Naive thymus-derived CD4-positive, alpha-beta T cell (primary cell): ENCODE measurements at regions not wholly inside any gene's neighbourhood (a gene's known extent, or its start where the extent isn't known, plus 50 kb on each side); places are given as distances from the start of the nearest gene placed in this dataset.

Source experiments
- ATAC-seq: fragments of 150-1000 bp; cut with Tn5 transposase; 2 replicates; pipeline ENCODE4 v1.10.0; 2021; ENCODE audit warnings: mild to moderate bottlenecking, moderate library complexity
- CTCF ChIA-PET: fragments of 350-600 bp; sonication (Branson Sonifier 250); formaldehyde crosslinking; loops from one replicate; lab custom pipeline; 2021; ENCODE audit warnings: antibody characterized with exemption; lab: Charles Lee
- POLR2A ChIA-PET: fragments of 350-600 bp; sonication (Branson Sonifier 250); formaldehyde crosslinking; loops from one replicate; lab custom pipeline; 2021; ENCODE audit warnings: antibody characterized with exemption, inconsistent platforms; lab: Charles Lee
- DNase-seq, 9 donors: peaks; one replicate each; pipeline versions ENCODE4 v3.0.0 to v3.0.0-alpha.2; 2020 to 2022; ENCODE audit warnings: mixed read lengths in 1 of 9
- H3K27ac ChIP-seq: one replicate; pipeline ENCODE4 v1.7.0; 2013; ENCODE audit warnings: mild to moderate bottlenecking, low read depth, low read length, moderate library complexity
- H3K27me3 ChIP-seq, 2 donors: one replicate each; pipeline ENCODE4 v1.7.0; 2013; ENCODE audit warnings: low read length in 2 of 2, mild to moderate bottlenecking in 2 of 2, moderate library complexity in 2 of 2; ENCODE audit not compliant: control insufficient read depth in 2 of 2, insufficient read depth in 2 of 2
- H3K36me3 ChIP-seq, 3 experiments: 1 replicate in 2 of 3; 2 replicates in 1 of 3; pipeline ENCODE4 v1.7.0; 2013; ENCODE audit warnings: low read length in 3 of 3, mild to moderate bottlenecking in 3 of 3, moderate library complexity in 1 of 3; ENCODE audit not compliant: insufficient read depth in 3 of 3, control insufficient read depth in 2 of 3
- H3K4me1 ChIP-seq, 2 donors: one replicate each; pipeline ENCODE4 v1.7.0; 2013; ENCODE audit warnings: low read length in 2 of 2, mild to moderate bottlenecking in 2 of 2, moderate library complexity in 1 of 2; ENCODE audit not compliant: control insufficient read depth in 2 of 2, insufficient read depth in 2 of 2
- H3K4me3 ChIP-seq: 2 replicates; pipeline ENCODE4 v1.7.0; 2013; ENCODE audit warnings: mild to moderate bottlenecking, low read length
- H3K9me3 ChIP-seq, 3 experiments: 1 replicate in 2 of 3; 2 replicates in 1 of 3; pipeline ENCODE4 v1.7.0; 2013; ENCODE audit warnings: low read length in 3 of 3; ENCODE audit not compliant: control insufficient read depth in 2 of 3
- H3K27ac Mint-ChIP-seq, 9 donors: one replicate each; pipeline ENCODE4 v1.8.0; 2020 to 2022; ENCODE audit warnings: mixed read lengths in 9 of 9, mild to moderate bottlenecking in 8 of 9, moderate library complexity in 5 of 9, inconsistent platforms in 2 of 9
- H3K27me3 Mint-ChIP-seq, 5 donors: one replicate each; pipeline ENCODE4 v1.8.0; 2021 to 2022; ENCODE audit warnings: mixed read lengths in 5 of 5, mild to moderate bottlenecking in 1 of 5
- H3K36me3 Mint-ChIP-seq, 5 donors: one replicate each; pipeline ENCODE4 v1.8.0; 2020 to 2022; ENCODE audit warnings: mixed read lengths in 5 of 5, mild to moderate bottlenecking in 3 of 5, inconsistent platforms in 1 of 5
- H3K4me1 Mint-ChIP-seq, 7 donors: one replicate each; pipeline ENCODE4 v1.8.0; 2020 to 2022; ENCODE audit warnings: mixed read lengths in 7 of 7, mild to moderate bottlenecking in 3 of 7, inconsistent platforms in 1 of 7
- H3K4me3 Mint-ChIP-seq, 10 donors: one replicate each; pipeline ENCODE4 v1.8.0; 2020 to 2022; ENCODE audit warnings: mild to moderate bottlenecking in 10 of 10, mixed read lengths in 10 of 10, moderate library complexity in 6 of 10, inconsistent platforms in 2 of 10
- H3K9me3 Mint-ChIP-seq, 11 donors: one replicate each; pipeline ENCODE4 v1.8.0; 2020 to 2022; ENCODE audit warnings: mixed read lengths in 11 of 11, mild to moderate bottlenecking in 4 of 11, inconsistent platforms in 1 of 11, moderate library complexity in 1 of 11
- intact Hi-C, 2 donors: fragments of 100-400 bp; cut with micrococcal nuclease; formaldehyde crosslinking; loops; one replicate each; pipeline ENCODE4 v1.15.1; 2023

DNA sequence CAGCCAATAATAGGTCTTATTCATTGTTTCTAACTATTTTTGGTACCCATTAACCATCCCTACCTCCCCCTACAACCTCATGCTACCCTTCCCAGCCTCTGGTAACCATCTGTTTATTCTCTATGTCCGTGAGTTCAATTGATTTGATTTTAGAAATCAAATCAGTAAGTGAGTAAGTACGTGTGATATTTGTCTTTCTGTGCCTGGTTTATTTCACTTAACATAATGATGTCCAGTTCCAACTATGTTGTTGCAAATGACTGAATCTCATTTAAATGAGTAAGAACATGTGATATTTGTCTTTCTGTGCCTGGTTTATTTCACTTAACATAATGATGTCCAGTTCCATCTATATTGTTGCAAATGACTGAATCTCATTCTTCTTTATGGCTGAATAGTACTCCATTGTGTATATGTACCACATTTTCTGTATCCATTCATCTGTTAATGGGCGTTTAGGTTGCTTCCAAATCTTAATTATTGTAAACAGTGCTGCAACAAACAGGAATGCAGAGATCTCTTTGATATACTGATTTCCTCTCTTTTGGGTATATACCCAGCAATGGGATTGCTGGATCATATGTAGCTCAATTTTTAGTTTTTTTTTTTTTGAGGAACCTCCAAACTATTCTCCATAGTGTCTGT is 49.7 kb upstream of the BICC1 start:
- H3K4me3 Mint-ChIP-seq: no peak overlapping the region
- no peak for DNase-seq
- intact Hi-C loops: no loop called here
- H3K27ac Mint-ChIP-seq: no peak overlapping the region
- Histone ChIP-seq H3K27me3 (no peaks in the 10 kb centered on the region), H3K27ac (no peak overlapping the region), H3K9me3 (no peaks in the 10 kb centered on the region), H3K4me1 (no peaks in the 10 kb centered on the region), H3K4me3 (no peak overlapping the region), H3K36me3 (no peaks in the 10 kb centered on the region)
- H3K9me3 Mint-ChIP-seq: peaks cover 3 to 23% (median 9%) of the 10 kb centered on the region in 11 donors
- peaks cover 0 to 3% (median 0%) of the 10 kb centered on the region in 5 donors for H3K36me3 Mint-ChIP-seq
- H3K27me3 Mint-ChIP-seq: peaks cover 0 to 45% (median 22%) of the 10 kb centered on the region in 5 donors
- no peak for ATAC-seq
- POLR2A ChIA-PET: no interaction called here
- CTCF ChIA-PET: no interaction called here
- H3K4me1 Mint-ChIP-seq: no peaks in the 10 kb centered on the region
